HuH-7 (cell line): ENCODE measurements at regions not wholly inside any gene's neighbourhood (a gene's known extent, or its start where the extent isn't known, plus 50 kb on each side); places are given as distances from the start of the nearest gene placed in this dataset.
"Not testable (repeated sequence)": the region's sequence is repeated elsewhere in the genome, so short reads cannot be mapped to it uniquely, and the experiment has no call there.

Experiments
- DNase-seq: peaks from one replicate; pipeline ENCODE4 v3.0.0; 2011; ENCODE audit warnings: low spot score

- no peak for DNase-seq
Measured at GRCh38 chr7:133132906-133133305, 51.0 kb upstream of the CHCHD3 start.

GRCh38 chr7:133134810-133135209, 52.9 kb upstream of the CHCHD3 start:
- no peak for DNase-seq

- DNase-seq: no peak
Measured at GRCh38 chr7:133135451-133135850, 53.6 kb upstream of the CHCHD3 start.

GRCh38 chr7:133139350-133139749, 57.5 kb upstream of the CHCHD3 start:
- DNase-seq: peak; percentile 46

- no peak for DNase-seq
Measured at GRCh38 chr7:133139801-133140200, 57.9 kb upstream of the CHCHD3 start.

- DNase-seq: no peak
Measured at GRCh38 chr7:133140994-133141595, 59.2 kb upstream of the CHCHD3 start.

- no peak for DNase-seq
Measured at GRCh38 chr7:133150760-133151159, 68.9 kb upstream of the CHCHD3 start.

- DNase-seq: no peak
Measured at GRCh38 chr7:133152875-133153274, 71.0 kb upstream of the CHCHD3 start.

- DNase-seq: no peak
Measured at GRCh38 chr7:133155146-133155545, 73.3 kb upstream of the CHCHD3 start.

- no peak for DNase-seq
Measured at GRCh38 chr7:133155642-133156041, 73.8 kb upstream of the CHCHD3 start.

- no peak for DNase-seq
Measured at GRCh38 chr7:133157045-133157444, 75.2 kb upstream of the CHCHD3 start.

- no peak for DNase-seq
Measured at GRCh38 chr7:133164498-133164897, 82.6 kb upstream of the CHCHD3 start.

GRCh38 chr7:133165001-133165400, 83.1 kb upstream of the CHCHD3 start:
- no peak for DNase-seq

GRCh38 chr7:133165529-133165928, 83.6 kb upstream of the CHCHD3 start:
- DNase-seq: no peak

GRCh38 chr7:133167300-133167699, 85.4 kb upstream of the CHCHD3 start:
- DNase-seq: no peak

- not testable (repeated sequence) for DNase-seq
Measured at GRCh38 chr7:133169167-133169822, 83.6 kb upstream of the EXOC4 start.

- not testable (repeated sequence) for DNase-seq
Measured at GRCh38 chr7:133177476-133177875, 75.4 kb upstream of the EXOC4 start.

GRCh38 chr7:133180717-133181116, 72.2 kb upstream of the EXOC4 start:
- DNase-seq: no peak

- DNase-seq: no peak
Measured at GRCh38 chr7:133183042-133183794, 69.7 kb upstream of the EXOC4 start.

GRCh38 chr7:133183969-133184368, 68.9 kb upstream of the EXOC4 start:
- DNase-seq: no peak

GRCh38 chr7:133185512-133185911, 67.4 kb upstream of the EXOC4 start:
- DNase-seq: no peak

GRCh38 chr7:133186060-133186459, 66.8 kb upstream of the EXOC4 start:
- DNase-seq: no peak

GRCh38 chr7:133190172-133190528, 62.7 kb upstream of the EXOC4 start:
- DNase-seq: no peak
